GM23248 (cell line): ENCODE measurements at regions not wholly inside any gene's neighbourhood (a gene's known extent, or its start where the extent isn't known, plus 50 kb on each side); places are given as distances from the start of the nearest gene placed in this dataset.

Experiments used
- DNase-seq: peaks from one replicate; pipeline ENCODE4 v3.0.0-alpha.2; 2015
- H2AFZ ChIP-seq: fragments of 200-600 bp; sonication (generic); 2 replicates; pipeline ENCODE4 v1.6.1; 2016; ENCODE audit warnings: antibody characterized with exemption
- H3F3A ChIP-seq: fragments of 200-600 bp; sonication (generic); 2 replicates; pipeline ENCODE4 v1.6.1; 2016; ENCODE audit warnings: mild to moderate bottlenecking, antibody characterized with exemption, mixed run types; ENCODE audit not compliant: insufficient read depth
- H3K27ac ChIP-seq: fragments of 200-600 bp; sonication (generic); 2 replicates; pipeline ENCODE4 v1.5.1; 2016; ENCODE audit warnings: mild to moderate bottlenecking
- H3K27me3 ChIP-seq: fragments of 200-600 bp; sonication (generic); replicated peaks from 2 replicates; pipeline ENCODE4 v1.6.1; 2016; ENCODE audit warnings: mild to moderate bottlenecking; ENCODE audit not compliant: insufficient read depth
- H3K36me3 ChIP-seq: fragments of 200-600 bp; sonication (generic); 2 replicates; pipeline ENCODE4 v1.6.1; 2016; ENCODE audit warnings: low read depth, mild to moderate bottlenecking
- H3K4me1 ChIP-seq: fragments of 200-600 bp; sonication (generic); 2 replicates; pipeline ENCODE4 v1.6.1; 2016; ENCODE audit warnings: mild to moderate bottlenecking; ENCODE audit not compliant: insufficient read depth
- H3K4me2 ChIP-seq: fragments of 200-600 bp; sonication (generic); one replicate; pipeline ENCODE4 v1.6.1; 2016; ENCODE audit warnings: mild to moderate bottlenecking; ENCODE audit not compliant: unreplicated experiment
- H3K4me3 ChIP-seq: fragments of 200-600 bp; sonication (generic); 2 replicates; pipeline ENCODE4 v1.5.1; 2016; ENCODE audit warnings: mild to moderate bottlenecking
- H3K79me2 ChIP-seq: fragments of 200-600 bp; sonication (generic); 2 replicates; pipeline ENCODE4 v1.6.1; 2016; ENCODE audit warnings: mild to moderate bottlenecking; ENCODE audit not compliant: insufficient read depth
- H3K9ac ChIP-seq: fragments of 200-600 bp; sonication (generic); 2 replicates; pipeline ENCODE4 v1.6.1; 2016; ENCODE audit warnings: mild to moderate bottlenecking
- H3K9me2 ChIP-seq: fragments of 200-600 bp; sonication (generic); 2 replicates; pipeline ENCODE4 v1.6.1; 2016; ENCODE audit warnings: mixed run types, mild to moderate bottlenecking, moderate library complexity; ENCODE audit not compliant: insufficient read depth
- H3K9me3 ChIP-seq: fragments of 200-600 bp; sonication (generic); one replicate; pipeline ENCODE4 v1.6.1; 2017; ENCODE audit warnings: low read depth
- H4K20me1 ChIP-seq: fragments of 200-600 bp; sonication (generic); 2 replicates; pipeline ENCODE4 v1.6.0; 2016; ENCODE audit not compliant: insufficient read depth
- EZH2 ChIP-seq: fragments of 200-600 bp; sonication (generic); IDR thresholded peaks from 2 replicates; pipeline ENCODE4 v1.6.1; 2018; ENCODE audit warnings: antibody characterized with exemption, mild to moderate bottlenecking; ENCODE audit not compliant: insufficient read depth, poor library complexity, severe bottlenecking
- EZH2phosphoT487 ChIP-seq: fragments of 200-600 bp; sonication (generic); IDR thresholded peaks from 2 replicates; pipeline ENCODE4 v1.6.1; 2018; ENCODE audit warnings: antibody characterized with exemption, moderate library complexity, mild to moderate bottlenecking, low read depth; ENCODE audit not compliant: insufficient read depth
- WGBS, 2 experiments: methylation state at CpG; one replicate each; pipeline ENCODE4 v1.1.6; 2015 to 2017; ENCODE audit warnings: low lambda C conversion rate in 2 of 2, low coverage in 1 of 2; ENCODE audit errors: missing lambda C conversion rate in 2 of 2; 5-methylcytosine and 5-hydroxymethylcytosine counted together
- in situ Hi-C: fragments of 300-500 bp; cut with MboI; formaldehyde crosslinking; loops from 2 replicates; pipeline ENCODE4 v1.15.0; 2020

DNA sequence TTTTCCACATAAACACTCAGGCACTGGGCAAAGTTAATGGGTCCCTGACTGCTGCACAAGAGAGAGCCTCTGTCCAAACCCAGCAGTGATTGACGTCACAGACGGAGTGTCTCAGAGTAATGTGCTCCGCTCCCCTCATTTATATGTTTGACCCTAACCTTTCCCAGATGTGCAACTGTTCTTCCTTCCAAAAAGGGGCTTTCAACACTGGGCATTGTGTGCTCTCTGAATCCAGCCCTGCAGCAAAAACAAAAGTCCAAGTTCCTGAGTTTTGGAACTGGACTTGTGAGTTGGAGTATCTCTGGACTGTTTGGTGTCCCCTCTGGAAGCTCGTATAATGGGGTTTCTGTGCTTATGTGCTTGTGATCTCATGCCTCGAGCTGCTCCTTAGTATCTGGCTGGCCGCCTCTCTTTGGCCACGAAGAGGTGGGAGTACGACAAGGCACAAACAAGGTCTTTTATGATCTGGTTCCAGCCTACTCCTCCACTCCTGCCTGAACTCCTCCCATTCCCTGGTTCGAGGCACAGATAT, 76.4 kb upstream of the SMIM36 start:
- Histone ChIP-seq H3K4me2 (peak overlapping the region; percentile 50), H3K9me2 (no peaks in the 10 kb centered on the region), H3K79me2 (no peaks in the 10 kb centered on the region), H3F3A (peaks cover 27% of the 10 kb centered on the region), H4K20me1 (no peaks in the 10 kb centered on the region), H3K9ac (no peak overlapping the region), H3K9me3 (no peaks in the 10 kb centered on the region), H3K36me3 (no peaks in the 10 kb centered on the region), H3K4me3 (no peak overlapping the region), H3K27me3 (no peaks in the 10 kb centered on the region), H2AFZ (peak overlapping the region; percentile 45), H3K27ac (peak overlapping the region; percentile 26; the same call in 1 of the 2 replicates), H3K4me1 (peaks cover 50% of the 10 kb centered on the region)
- 15 to 16% methylated on average over 9 of the region's 9 CpGs for WGBS, 2 experiments
- in situ Hi-C loops: no loop called here
- DNase-seq: peak; percentile 64
- no peak for TF ChIP-seq EZH2
- TF ChIP-seq EZH2phosphoT487: no peak

DNA sequence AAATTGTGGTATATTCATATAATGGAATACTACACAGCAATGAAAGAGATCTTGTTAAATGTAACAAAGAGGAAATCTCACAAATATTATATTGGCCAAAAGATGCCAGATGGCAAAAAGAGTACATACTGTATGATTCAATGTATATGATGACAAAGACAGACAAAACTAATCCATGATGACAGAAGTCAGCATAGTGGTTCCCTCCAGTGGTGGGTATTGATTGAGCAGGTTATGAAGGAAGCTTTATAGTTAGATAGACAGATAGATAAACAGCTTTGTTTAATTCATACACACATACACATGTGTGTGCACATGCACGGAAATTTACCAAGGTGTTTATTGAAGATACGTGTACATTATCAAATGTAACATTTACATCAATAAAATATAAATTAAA, 74.4 kb upstream of the SMIM36 start:
- H3F3A ChIP-seq: peaks cover 27% of the 10 kb centered on the region
- H3K9me2 ChIP-seq: no peaks in the 10 kb centered on the region
- in situ Hi-C loops: no loop called here
- H2AFZ ChIP-seq: no peak overlapping the region
- H3K9ac ChIP-seq: no peak overlapping the region
- H3K36me3 ChIP-seq: no peaks in the 10 kb centered on the region
- 96 to 100% methylated on average over 2 of the region's 2 CpGs for WGBS, 2 experiments
- no peak overlapping the region for H3K27ac ChIP-seq
- H4K20me1 ChIP-seq: no peaks in the 10 kb centered on the region
- no peaks in the 10 kb centered on the region for H3K27me3 ChIP-seq
- H3K4me3 ChIP-seq: no peak overlapping the region
- H3K4me1 ChIP-seq: peaks cover 49% of the 10 kb centered on the region
- no peak for DNase-seq
- TF ChIP-seq EZH2: no peak
- TF ChIP-seq EZH2phosphoT487: no peak
- no peak overlapping the region for H3K4me2 ChIP-seq
- H3K9me3 ChIP-seq: no peaks in the 10 kb centered on the region
- no peaks in the 10 kb centered on the region for H3K79me2 ChIP-seq

DNA sequence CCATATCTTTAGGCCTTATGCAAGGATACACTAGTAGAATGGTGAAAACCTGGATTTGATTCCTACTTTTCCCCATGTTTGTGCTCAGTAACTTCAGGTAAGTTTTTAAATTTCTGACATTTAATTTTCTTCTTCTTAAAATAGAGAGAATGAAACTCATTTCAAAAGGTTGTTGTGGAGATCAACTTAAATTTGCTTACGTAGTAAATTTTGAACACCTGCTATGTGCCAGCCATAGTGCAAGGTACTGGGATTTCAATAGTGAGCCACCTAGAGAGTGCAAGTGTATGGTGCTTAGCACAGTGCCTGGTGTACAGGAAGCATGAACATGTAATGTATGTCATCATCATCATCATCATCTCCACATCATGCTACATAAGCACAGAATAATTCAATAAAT, 73.6 kb upstream of the SMIM36 start:
- no peak overlapping the region for H3K9ac ChIP-seq
- peaks cover 24% of the 10 kb centered on the region for H3F3A ChIP-seq
- no peak overlapping the region for H3K4me3 ChIP-seq
- DNase-seq: no peak
- H3K27me3 ChIP-seq: no peaks in the 10 kb centered on the region
- H3K4me2 ChIP-seq: no peak overlapping the region
- H2AFZ ChIP-seq: no peak overlapping the region
- H4K20me1 ChIP-seq: no peaks in the 10 kb centered on the region
- no peak overlapping the region for H3K27ac ChIP-seq
- H3K36me3 ChIP-seq: no peaks in the 10 kb centered on the region
- H3K4me1 ChIP-seq: peaks cover 45% of the 10 kb centered on the region
- 96 to 97% methylated on average over 1 of the region's 1 CpG for WGBS, 2 experiments
- TF ChIP-seq EZH2 (no peak), EZH2phosphoT487 (no peak)
- H3K9me3 ChIP-seq: no peaks in the 10 kb centered on the region
- no peaks in the 10 kb centered on the region for H3K9me2 ChIP-seq
- in situ Hi-C loops: no loop called here
- H3K79me2 ChIP-seq: no peaks in the 10 kb centered on the region

DNA sequence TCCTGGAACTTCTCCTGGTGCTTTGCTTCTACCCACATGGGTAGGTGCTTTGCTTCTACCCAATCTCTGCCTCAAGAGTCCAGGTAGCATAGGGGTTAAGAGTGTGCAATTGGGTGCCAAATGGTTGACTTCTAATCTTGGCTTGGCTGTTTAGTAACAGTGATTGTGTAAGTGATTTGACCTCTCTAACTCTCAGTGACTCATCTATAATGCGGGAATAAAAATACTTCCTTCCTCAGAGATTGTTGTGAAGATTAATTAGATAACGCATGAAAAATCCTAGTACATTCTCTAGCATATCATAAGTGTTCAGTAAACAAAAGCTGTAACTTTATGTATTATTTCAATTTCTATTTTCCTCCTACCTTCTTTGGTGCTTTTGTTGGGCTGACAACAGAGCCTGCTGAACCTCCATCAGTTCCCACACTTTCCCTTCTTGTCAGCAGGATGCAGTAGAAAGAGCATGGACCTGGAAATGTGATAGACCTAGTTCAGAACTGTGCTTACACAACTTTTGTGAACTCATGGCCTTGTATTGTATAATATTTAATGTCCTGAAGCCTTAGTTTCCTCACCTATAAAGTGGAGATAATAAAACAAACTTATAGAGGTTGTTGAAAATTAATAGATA, 72.9 kb upstream of the SMIM36 start:
- Histone ChIP-seq H3K36me3 (no peaks in the 10 kb centered on the region), H3K9me3 (no peaks in the 10 kb centered on the region), H3K79me2 (no peaks in the 10 kb centered on the region), H3K4me1 (peaks cover 38% of the 10 kb centered on the region), H4K20me1 (no peaks in the 10 kb centered on the region), H3K4me2 (peak overlapping the region; percentile 43), H3K27me3 (no peaks in the 10 kb centered on the region), H3F3A (peaks cover 18% of the 10 kb centered on the region), H3K4me3 (no peak overlapping the region), H3K9me2 (no peaks in the 10 kb centered on the region), H3K27ac (0 out of 2 replicates have a peak overlapping the region, but pooled peaks have one; percentile 20), H3K9ac (no peak overlapping the region), H2AFZ (no peak overlapping the region)
- 3 to 4% methylated on average over 2 of the region's 2 CpGs for WGBS, 2 experiments
- no peak for TF ChIP-seq EZH2
- TF ChIP-seq EZH2phosphoT487: no peak
- peak; percentile 56 for DNase-seq
- in situ Hi-C loops: no loop called here

DNA sequence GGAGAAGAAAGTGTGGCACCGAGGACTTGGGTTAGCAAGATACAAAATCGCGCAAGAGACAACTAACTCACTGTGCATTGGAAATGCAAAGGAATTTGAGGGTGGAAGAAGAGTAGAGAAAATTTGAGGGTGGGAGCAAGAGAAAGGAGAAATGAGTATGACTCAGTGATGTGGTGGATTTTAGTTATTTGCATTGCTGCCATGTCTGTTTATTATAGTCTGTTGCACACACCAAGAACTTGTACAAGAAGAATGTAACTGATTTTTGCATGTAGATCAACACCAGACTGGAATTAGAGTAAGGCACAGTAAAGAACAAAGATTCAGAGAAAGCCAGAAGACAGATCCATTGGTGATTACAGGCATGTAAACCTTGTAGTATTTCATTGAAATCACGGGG, 71.6 kb upstream of the SMIM36 start:
- no peak overlapping the region for H3K27ac ChIP-seq
- H3K4me2 ChIP-seq: no peak overlapping the region
- no peak overlapping the region for H3K9ac ChIP-seq
- TF ChIP-seq EZH2phosphoT487: no peak
- TF ChIP-seq EZH2: no peak
- WGBS, 2 experiments: 98 to 100% methylated on average over 4 of the region's 4 CpGs
- no peaks in the 10 kb centered on the region for H3K27me3 ChIP-seq
- H3K4me1 ChIP-seq: peaks cover 25% of the 10 kb centered on the region
- H3K9me2 ChIP-seq: no peaks in the 10 kb centered on the region
- H3K9me3 ChIP-seq: no peaks in the 10 kb centered on the region
- no peaks in the 10 kb centered on the region for H4K20me1 ChIP-seq
- no peak overlapping the region for H3K4me3 ChIP-seq
- in situ Hi-C loops: no loop called here
- H3K79me2 ChIP-seq: no peaks in the 10 kb centered on the region
- no peak overlapping the region for H2AFZ ChIP-seq
- peaks cover 11% of the 10 kb centered on the region for H3F3A ChIP-seq
- no peaks in the 10 kb centered on the region for H3K36me3 ChIP-seq
- no peak for DNase-seq
